DMS114 treated with DMSO at 0.1 percent for 48 hours (cell line): ENCODE measurements at regions not wholly inside any gene's neighbourhood (a gene's known extent, or its start where the extent isn't known, plus 50 kb on each side); places are given as distances from the start of the nearest gene placed in this dataset.
"Not testable (repeated sequence)": the region's sequence is repeated elsewhere in the genome, so short reads cannot be mapped to it uniquely, and the experiment has no call there.

Source experiments
- DNase-seq: peaks from one replicate; lab custom pipeline; 2025; ENCODE audit not compliant: unreplicated experiment; lab: John Stamatoyannopoulos, UW

- DNase-seq: no peak
Measured at GRCh38 chr5:158039441-158039840, 180.5 kb upstream of the CLINT1 start.

- DNase-seq: not testable (repeated sequence)
Measured at GRCh38 chr5:158036983-158037595, 178.1 kb upstream of the CLINT1 start.

GRCh38 chr5:158034586-158034985, 175.6 kb upstream of the CLINT1 start:
- not testable (repeated sequence) for DNase-seq

GRCh38 chr5:158033724-158034123, 174.8 kb upstream of the CLINT1 start:
- no peak for DNase-seq

- DNase-seq: no peak
Measured at GRCh38 chr5:158033076-158033475, 174.1 kb upstream of the CLINT1 start.

- DNase-seq: no peak
Measured at GRCh38 chr5:158032246-158032645, 173.3 kb upstream of the CLINT1 start.

- no peak for DNase-seq
Measured at GRCh38 chr5:158027806-158028775, 169.1 kb upstream of the CLINT1 start.

- DNase-seq: no peak
Measured at GRCh38 chr5:158026304-158027031, 167.5 kb upstream of the CLINT1 start.

GRCh38 chr5:158023266-158023665, 164.3 kb upstream of the CLINT1 start:
- no peak for DNase-seq

- no peak for DNase-seq
Measured at GRCh38 chr5:158022837-158023236, 163.9 kb upstream of the CLINT1 start.

GRCh38 chr5:158022393-158022792, 163.4 kb upstream of the CLINT1 start:
- DNase-seq: no peak

GRCh38 chr5:158020555-158021418, 161.8 kb upstream of the CLINT1 start:
- DNase-seq: no peak

- no peak for DNase-seq
Measured at GRCh38 chr5:158017469-158017868, 158.5 kb upstream of the CLINT1 start.

- no peak for DNase-seq
Measured at GRCh38 chr5:158014372-158014771, 155.4 kb upstream of the CLINT1 start.

GRCh38 chr5:158013939-158014338, 155.0 kb upstream of the CLINT1 start:
- no peak for DNase-seq

- no peak for DNase-seq
Measured at GRCh38 chr5:158013303-158013702, 154.4 kb upstream of the CLINT1 start.

GRCh38 chr5:158011422-158011821, 152.5 kb upstream of the CLINT1 start:
- no peak for DNase-seq

- DNase-seq: no peak
Measured at GRCh38 chr5:158010831-158011230, 151.9 kb upstream of the CLINT1 start.

- DNase-seq: no peak
Measured at GRCh38 chr5:158007336-158007735, 148.4 kb upstream of the CLINT1 start.

- DNase-seq: no peak
Measured at GRCh38 chr5:157999696-158000095, 140.8 kb upstream of the CLINT1 start.
